ENCODE measurements at regions not wholly inside any gene's neighbourhood (a gene's known extent, or its start where the extent isn't known, plus 50 kb on each side); places are given as distances from the start of the nearest gene placed in this dataset.
"Not testable (repeated sequence)": the region's sequence is repeated elsewhere in the genome, so short reads cannot be mapped to it uniquely, and the experiment has no call there.

DNA sequence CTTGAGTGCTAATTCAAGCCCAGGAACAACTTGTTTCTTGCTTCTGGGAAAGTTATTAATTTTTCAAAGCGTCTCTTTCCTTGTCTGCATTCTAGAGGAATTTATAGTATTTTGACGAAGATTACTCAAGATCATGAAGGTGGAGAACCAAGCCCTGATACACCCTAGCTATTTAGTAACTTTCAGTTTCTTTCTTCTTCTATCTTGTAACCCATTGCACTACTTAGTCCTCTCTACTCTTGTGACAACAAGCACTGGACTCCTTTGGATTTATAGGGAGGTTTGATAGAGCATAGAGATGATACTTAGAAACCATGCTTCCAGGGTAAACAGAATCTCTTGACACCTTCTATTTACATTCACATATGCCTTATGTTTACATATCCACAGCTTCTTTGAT is 203.3 kb upstream of the GRM7 start:
- DNase-seq = no peak

DNA sequence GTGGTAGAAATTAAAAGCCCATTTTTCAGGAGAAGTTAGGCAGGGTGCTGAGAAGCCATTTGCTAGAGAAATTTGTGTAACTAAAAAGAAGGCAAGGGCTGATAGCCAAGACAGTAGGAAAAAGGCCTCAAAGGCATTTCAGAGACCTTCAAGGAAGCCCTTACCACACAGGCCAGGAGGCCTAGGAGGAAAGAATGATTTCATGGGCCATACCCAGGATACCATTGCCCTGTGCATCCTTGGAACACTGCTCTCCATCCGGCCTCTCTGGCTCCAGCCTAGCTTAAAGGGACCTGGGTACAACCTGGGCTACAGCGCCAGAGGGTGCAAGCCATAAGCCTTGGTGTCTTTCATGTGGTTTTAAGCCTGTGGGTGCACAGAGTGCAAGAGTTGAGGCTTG is 193.6 kb upstream of the GRM7 start:
- DNase-seq = no peak

DNA sequence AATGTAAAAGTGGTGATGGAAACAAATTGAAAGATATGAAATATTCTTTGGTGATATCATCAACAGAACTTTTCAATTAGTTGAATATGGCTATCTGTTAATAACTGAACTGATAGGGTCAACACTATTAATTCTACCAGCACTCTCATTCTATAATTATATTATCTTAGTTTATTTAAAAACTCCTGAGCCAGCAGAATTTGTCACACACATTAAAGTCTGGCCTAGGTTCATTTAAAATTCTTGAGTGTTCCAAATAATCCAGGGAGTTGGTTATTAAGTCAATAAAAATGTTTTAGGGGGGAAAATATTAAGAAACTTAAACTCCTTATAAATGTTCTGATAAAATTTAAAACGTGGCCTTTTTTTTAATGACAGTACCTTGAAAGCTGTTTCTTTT is 189.6 kb upstream of the GRM7 start:
- DNase-seq = no peak

DNA sequence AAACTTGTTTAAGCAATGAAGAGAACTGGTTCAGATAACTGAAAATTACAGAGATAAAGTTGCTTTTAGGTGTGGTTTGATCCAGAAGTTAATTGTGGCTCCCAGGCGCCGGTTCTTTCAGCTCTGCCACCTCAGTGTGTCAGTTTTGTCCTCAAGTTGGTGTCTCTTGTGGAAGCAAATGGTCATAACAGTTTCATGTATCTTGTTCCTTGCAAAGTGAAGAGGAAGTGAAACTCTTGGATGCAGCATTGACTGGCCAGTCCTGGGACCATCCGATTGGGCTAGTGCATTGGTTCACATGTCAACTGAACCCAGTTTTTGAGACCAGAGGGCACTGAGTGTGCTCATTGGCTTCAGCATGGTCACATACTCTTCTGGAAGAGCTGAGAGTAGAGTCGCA is 181.4 kb upstream of the GRM7 start:
- no peak for DNase-seq

DNA sequence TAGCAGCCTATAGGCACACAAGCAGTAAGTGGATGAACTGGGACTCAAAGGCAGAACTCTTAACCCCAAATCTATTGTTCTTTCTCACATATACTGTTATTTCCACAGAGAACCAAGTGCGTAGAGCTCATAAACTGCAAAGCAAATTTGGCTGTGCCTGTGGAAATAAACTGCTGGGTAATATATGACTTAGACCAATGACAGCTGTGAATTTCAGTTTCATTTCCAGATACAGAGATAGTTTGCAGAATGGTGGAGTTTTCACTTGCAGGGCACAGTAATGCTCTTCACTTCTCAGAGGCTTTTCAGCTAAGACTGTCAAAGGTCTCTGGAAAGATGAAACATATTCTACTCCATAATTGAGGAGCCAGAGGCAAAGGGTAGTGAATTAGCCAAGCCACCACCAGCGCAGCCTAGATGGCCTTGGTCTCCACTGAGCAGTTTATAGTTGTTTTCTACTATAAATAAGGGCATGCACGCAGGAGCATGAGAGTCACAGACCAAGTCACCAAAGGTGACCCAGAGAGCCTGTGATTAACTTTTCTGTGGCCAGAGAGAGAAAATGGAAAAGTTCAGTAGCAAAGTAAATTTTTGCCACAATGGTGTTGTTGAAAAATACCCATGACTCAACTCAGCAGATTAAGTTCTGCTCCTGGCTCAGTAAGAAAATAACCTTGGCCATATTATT is 180.7 kb upstream of the GRM7 start:
- DNase-seq = no peak

DNA sequence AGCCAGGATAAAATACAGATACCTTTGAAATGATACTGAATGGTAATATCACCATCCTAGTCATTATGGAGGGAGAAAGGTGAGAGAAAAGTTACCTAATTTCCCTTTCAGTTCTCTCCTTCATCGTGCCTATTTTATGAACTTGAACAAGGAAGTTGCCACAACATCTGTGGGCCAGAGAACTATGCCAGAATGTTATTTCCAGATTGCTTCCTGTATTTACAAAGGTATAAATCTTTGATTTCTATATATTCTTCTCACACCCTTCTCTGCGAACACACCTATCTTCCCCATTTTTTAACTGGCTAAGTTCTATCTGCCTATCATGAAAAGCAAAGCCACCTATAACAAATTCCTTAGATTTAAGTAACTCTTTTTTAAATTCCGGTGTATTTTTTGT is 163.6 kb upstream of the GRM7 start:
- DNase-seq = no peak

DNA sequence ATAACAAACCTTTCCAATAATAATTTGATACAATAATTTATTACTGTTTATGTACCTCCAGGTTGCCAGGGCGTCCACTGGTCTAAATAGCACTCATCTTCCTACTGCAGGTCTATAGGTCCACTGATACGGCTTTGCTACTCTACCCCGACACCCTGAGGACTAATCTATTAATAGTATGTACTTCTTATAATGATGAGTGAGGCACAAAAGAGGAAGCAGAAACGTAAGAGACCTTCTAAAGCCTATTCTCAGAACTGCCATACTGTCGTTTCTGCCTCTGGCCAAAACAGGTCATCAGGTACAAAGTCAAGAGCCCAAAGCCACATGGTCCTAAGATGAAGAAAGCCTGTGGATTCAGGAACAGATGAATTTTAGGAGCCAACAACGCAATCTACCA is 163.2 kb upstream of the GRM7 start:
- no peak for DNase-seq

DNA sequence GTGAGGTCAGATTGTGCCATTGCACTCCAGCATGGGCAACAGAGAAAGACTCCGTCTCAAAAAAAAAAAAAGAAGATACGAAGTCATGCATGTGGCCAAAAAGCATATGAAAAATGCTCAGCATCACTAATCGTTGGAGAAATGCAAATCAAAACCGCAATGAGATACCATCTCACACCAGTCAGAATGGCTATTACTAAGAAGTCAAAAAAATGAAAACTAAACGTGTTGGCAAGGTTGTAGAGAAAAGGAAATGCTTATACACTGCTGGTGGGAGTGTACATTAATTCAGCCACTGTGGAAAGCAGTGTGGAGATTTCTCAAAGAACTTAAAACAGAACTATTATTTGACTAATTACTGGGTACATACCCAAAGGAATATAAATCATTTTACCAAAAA is 156.1 kb upstream of the GRM7 start:
- not testable (repeated sequence) for DNase-seq

DNA sequence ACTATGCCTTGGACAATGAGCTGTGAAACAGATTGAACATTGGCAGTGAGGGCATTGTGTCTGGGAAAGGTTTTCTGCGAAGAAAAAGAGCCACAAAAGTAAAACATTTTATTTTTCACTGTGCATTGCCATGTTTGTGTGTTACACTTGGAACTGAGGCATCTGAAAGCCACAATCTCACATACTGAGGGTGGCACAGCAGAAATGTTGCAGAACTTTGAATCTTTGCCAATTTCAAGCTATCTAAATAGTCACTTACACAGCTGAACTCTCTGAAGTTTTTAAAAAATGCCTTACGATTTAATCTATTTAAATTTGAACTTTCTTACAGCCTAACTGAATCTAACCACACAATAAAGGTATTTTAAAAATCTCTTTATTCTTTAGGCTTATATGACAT is 154.1 kb upstream of the GRM7 start:
- DNase-seq = no peak

DNA sequence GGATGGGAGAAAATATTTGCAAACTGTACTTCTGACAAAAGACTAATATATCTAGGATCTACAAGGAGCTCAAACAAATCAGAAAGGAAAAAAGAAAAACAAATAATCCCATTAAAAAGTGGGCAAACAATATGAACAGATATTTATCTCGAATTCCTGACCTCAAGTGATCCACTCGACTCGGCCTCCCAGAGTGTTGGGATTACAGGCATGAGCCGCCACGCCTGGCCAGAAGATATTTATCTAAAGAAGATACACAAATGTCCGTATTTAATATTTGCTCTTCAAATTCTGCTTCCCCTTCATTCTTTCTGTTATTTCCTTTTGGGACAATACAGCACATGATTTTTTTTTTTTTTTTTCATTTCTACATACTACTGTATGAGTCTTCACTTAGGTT is 151.7 kb upstream of the GRM7 start:
- DNase-seq = no peak

DNA sequence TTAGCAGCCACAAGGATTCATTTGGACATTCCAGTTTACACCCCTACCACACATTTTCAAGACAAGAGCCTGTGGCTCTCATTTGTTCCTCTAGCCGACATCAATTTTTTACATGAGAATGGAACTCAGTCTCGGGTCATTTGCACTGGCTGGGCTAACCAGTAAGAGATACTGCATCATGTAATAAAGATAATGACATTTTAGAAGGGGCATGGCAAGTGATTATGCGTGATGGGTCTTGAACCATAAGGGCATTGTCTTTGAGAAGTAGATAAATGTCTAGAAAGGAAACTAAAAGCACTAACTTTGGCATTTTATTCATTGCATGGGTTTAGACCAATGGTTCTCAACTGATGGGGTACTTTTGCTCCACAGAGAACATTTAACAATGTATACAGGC is 146.0 kb upstream of the GRM7 start:
- no peak for DNase-seq

DNA sequence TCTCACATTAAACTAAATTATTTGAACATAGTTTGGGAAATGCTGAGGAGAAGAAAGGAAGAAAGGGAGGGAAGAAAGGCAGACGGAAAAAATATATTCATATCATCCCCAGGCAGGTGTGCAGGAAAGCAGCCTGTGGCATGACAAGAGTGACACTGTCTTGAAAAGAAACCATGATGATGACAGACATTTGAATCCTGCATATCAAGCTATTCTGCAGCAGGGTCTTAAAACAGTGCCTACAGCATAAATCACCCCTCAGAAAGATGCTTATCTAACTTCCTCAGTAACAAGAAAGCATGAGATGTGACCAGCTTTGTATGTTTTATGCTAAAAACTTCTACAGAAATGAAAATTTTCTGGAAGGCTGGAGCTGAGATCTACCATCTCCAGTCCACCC is 144.5 kb upstream of the GRM7 start:
- no peak for DNase-seq

DNA sequence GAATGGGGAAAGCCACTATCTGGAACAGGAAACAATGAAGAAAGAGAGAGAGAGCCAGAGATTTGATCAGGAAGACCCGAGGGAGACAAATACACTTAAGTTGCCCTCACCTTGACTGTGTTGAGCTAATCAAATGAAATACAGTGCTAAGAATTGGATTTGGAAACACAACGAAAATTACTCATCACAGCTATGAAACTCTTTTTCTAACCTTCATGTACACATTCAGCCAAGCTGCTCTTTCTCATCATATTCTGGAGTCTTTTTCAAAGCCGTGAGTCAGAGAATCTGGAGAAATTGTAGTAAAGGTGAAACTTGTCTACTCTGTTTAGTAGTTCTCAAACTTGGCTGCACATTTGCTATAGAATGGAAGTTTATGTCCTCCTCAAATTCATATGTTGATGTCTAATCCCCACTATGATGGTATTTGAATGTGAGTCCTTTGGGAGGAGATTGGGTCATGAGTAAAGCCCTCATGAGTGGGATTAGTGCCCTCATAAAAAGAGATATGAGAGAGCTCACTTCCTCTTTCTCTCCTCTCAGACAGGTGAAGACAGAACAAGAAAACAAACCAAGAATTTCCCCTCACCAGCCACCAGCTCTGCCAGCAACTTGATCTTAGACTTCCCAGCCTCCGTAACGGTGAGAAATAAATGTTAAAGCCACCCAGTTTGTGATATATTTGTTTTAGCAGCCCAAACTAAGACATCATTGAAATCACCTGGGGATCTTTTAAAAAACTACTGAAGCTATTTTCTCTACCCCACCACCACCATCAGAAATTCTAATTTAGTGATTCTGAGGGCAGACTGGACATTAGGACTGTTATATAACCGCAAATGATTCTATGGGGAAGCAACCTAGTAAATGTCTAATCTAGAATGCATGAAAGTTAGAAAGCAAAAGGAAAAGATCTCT is 143.6 kb upstream of the GRM7 start:
- no peak for DNase-seq

DNA sequence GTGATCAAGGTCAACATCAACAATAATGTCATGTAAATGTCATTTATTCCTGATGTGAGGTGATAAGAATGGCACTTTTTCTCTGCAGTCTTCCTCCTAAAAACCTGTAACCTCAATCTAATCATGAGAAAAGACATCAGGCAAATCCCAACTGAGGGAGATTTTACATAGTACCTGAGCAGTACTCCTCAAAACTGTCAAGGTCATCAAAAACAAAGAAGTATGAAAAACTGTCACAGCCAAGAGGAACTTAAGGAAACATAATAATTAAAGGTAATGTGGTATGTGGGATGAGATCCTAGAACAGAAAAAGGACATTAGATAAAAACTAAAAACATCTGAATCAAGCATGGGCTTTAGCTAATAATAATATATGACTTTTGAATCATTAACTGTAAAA is 140.9 kb upstream of the GRM7 start:
- no peak for DNase-seq

DNA sequence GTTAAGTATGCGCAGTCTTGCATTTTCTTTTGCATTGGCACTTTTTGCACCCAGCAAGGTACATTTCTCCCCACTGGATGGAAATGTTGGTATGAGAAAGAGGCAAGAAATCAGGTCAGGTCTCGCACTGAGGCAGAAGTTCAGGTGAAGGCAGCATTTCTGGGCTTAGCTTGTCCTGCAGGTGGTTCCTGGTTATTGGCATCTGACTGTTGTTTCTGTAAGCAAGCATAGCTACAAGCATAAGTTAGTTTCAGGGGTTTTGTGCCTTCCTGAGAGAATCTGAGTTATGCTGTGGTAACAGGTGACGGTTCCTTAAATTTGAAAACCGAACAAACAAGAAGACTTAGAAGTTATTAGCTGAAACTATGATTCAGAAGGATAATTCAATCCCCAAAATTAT is 139.4 kb upstream of the GRM7 start:
- DNase-seq = no peak

DNA sequence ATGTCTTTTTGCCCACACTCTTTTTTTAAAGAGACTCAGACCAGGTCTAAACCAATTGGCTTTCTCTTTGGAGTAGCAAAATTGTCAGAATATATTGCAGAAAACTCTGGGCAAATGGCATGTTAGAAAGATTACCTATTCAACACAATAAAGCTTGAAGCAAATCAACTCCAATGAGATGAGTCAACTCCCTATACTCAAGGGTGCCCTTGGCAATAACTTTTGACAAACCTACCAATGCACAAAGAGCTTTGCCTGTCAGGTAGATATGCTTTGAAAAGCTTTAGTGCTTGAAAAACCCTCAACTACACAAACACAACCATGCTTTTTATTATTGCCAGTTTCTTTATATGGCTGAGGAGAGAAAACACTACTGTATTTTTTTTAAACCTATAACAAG is 137.7 kb upstream of the GRM7 start:
- no peak for DNase-seq

DNA sequence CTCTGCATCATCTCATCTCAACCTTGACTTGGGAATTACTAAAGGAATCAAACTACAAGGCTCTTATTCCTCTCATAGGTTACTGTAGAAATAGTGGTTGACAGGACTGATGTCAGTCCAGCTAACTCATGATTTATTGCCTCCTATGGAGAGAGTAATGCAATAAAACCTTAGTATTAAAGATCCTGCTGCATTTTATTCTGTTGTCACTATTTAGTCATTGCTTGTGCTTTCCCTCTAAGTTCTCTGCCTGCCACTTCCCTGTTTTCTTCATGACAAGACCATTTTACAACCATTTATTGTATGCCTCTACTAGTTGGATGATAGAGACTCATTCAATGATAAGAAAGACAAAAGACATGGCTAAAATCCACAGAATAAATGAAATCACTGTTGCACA is 134.1 kb upstream of the GRM7 start:
- DNase-seq = no peak

DNA sequence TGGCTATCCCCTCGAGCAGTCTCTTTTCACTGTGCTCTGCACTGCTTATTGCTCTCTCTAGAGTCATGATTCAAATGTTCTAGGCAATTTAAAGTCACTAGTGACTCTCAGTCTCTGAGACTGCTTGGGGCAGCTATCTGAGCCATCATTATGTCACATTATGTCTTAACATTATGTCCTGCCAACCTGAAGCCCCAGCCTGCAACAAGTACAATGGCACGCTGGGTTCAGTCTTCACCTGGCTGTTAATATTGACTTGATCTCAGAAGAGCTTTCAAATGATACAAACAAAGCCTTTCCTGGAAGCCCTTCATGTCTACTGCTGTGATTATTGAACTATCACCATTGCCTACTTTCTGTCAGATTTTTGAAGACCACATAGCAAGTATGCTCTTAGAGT is 128.1 kb upstream of the GRM7 start:
- no peak for DNase-seq

DNA sequence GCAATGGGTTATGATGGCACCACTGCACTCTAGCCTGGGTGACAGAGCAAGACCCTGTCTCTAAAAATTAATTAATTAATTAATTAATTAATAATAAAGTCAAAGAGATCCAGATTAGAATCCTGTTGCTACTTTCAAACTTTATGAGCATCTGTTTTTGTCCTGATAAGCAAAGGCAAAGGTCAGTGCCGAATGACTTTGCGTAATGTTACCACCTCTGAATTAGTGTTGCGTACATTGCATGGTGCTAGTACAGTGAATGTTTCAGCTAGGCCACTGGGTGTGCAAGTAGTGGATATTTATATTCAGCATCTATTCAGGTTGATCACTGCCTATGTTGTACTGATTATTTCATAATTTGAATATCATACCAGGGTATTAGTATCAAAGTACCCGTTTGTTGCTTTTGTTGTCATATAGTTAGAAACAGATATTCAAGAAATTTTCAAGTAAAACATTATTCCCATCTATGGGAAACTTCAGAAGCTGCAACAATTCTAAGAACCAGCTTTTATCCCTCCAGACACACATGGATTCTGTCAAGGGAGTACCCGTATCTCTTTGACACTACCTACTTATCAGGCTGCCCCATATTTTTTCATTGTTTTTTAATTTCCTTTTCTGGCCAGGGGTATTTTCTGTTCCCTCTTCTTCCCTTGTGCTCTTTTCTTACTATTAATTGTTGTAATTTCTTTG is 127.1 kb upstream of the GRM7 start:
- no peak for DNase-seq

DNA sequence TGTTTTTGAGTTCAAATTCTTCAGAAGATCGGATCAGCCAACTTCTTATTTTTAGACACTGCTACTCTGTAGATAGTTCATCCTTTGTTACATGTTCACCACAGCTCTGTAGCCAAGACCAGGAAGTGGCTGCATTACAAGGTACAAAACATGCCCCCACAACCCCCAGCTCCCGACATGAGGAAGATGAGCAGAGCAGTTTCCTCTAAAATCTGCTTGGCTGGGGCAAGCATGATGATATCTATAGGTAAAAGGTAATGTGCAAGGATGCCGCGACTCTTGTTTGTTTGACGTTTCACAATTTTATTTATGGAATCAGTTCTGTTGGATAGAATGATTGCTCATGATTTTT is 126.5 kb upstream of the GRM7 start:
- DNase-seq = no peak

DNA sequence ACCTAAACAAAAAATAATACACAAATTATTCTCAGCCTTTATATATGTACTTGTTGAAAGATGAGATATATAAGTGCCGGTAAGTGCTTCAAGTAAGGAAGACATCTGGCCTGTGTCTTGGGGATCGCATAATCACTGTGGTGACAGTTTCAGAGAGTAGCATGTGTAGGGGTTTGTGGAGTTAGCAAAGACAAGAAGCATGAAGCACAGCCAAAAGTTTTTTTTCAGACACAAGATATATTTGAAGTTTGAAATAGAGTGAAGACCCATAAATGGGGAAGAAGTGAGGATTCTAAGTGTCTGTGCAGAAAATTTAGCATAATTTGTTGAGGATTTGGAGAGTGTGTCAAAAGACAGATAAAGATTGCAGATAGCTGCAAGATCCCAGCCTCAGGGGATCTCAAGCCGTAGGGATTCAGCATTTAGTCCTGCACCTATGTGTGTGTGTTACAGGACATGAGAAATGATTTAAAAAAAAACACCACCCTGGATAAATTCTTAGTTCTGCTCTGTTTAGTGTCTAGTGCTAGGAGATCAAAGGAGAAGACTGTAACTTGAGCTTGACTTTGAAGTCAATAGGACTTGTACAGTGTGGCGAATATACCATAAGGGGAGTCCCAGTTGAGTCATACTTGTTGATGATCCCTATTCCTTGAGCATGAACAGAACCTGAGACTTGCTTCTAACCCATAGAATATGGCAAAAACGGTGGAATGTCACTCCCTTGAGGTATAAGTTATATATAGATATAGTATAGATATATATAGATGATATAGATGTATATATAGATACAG is 123.9 kb upstream of the GRM7 start:
- no peak for DNase-seq

DNA sequence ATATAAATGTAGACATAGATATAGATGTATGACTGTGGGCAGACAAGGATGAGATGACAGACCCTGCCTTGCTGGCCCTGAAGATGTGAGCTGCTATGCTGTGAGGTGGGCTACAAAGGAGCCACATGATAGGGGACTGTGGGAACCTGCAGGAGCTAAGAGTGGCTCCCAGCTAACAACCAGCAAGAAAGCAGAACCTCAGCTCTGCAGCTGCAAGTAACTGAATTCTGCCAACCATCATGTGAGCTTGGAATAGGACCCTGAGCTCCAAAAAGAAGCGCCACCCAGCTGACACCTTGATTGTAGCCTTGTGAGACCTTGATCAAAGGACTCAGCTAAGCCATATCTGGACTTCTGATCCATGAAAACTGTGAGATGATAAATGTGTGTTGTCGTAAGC is 123.3 kb upstream of the GRM7 start:
- DNase-seq = no peak

DNA sequence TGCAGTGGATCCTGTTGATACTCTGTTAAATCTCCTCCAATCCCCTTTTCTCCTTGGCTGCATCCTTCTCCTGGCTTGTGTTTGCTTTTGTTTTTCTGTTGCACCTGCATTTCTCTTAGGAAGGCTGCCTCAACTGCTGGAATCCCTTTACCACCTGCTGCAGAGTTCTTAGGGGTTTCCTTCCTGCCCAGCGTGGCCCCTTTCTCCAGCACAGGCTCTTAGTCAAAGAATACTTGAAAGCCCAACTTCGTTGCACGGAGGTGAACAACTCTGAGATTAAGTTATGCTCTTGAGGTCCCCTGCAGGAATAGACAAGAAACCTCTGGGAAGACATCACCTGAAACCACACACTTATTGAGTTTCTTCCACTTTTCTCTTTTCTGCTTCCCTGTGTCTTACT is 121.6 kb upstream of the GRM7 start:
- DNase-seq = no peak
